ENCODE measurements at regions not wholly inside any gene's neighbourhood (a gene's known extent, or its start where the extent isn't known, plus 50 kb on each side); places are given as distances from the start of the nearest gene placed in this dataset.

DNA sequence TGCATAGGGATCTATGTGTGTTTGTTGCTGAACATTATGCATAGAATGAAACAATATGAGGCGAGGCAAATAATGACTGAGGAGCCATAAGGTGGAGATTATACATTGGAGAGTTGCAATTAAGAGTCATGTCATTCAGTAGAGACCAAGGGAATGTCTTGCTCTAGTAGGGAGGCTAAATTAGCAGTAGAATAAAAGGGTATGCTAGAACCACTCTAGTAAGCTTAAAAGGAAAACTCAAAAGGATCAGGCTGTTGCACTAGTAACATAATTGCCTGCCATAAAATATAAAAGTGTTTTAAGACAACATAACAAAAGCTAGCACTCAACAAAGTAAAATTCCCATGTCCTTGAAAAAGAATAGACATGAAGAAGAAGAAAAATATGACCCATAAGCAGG lies 586.2 kb upstream of the DIAPH2 start:
- TF ChIP-seq, protein P1, sequence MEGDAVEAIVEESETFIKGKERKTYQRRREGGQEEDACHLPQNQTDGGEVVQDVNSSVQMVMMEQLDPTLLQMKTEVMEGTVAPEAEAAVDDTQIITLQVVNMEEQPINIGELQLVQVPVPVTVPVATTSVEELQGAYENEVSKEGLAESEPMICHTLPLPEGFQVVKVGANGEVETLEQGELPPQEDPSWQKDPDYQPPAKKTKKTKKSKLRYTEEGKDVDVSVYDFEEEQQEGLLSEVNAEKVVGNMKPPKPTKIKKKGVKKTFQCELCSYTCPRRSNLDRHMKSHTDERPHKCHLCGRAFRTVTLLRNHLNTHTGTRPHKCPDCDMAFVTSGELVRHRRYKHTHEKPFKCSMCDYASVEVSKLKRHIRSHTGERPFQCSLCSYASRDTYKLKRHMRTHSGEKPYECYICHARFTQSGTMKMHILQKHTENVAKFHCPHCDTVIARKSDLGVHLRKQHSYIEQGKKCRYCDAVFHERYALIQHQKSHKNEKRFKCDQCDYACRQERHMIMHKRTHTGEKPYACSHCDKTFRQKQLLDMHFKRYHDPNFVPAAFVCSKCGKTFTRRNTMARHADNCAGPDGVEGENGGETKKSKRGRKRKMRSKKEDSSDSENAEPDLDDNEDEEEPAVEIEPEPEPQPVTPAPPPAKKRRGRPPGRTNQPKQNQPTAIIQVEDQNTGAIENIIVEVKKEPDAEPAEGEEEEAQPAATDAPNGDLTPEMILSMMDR (IDR thresholded peaks at IDR 0.05): no peak
- TF ChIP-seq RFX5 (IDR thresholded peaks at IDR 0.05): no peak
- TF ChIP-seq SREBF2 (IDR thresholded peaks at IDR 0.05): no peak
- no peak for TF ChIP-seq ZC3H11A (IDR thresholded peaks at IDR 0.05)
- no peak for TF ChIP-seq POLR2A (IDR thresholded peaks at IDR 0.05; ENCODE audit: low read length)
- TF ChIP-seq POLR2AphosphoS2 (conservative IDR thresholded peaks at IDR 0.05; ENCODE audit: low read length): no peak
- no peak for TF ChIP-seq KDM1A (IDR thresholded peaks at IDR 0.05; ENCODE audit: low read depth)
- TF ChIP-seq PHF8 (IDR thresholded peaks at IDR 0.05; ENCODE audit: borderline replicate concordance, low read depth): no peak
